HG03354 (cell line): ENCODE measurements at regions not wholly inside any gene's neighbourhood (a gene's known extent, or its start where the extent isn't known, plus 50 kb on each side); places are given as distances from the start of the nearest gene placed in this dataset.

Experiments used
- ATAC-seq: cut with Tn5 transposase; IDR thresholded peaks from one replicate; pipeline ENCODE4 v1.9.1; 2021; ENCODE audit warnings: mild to moderate bottlenecking; ENCODE audit not compliant: unreplicated experiment, poor library complexity, severe bottlenecking

DNA sequence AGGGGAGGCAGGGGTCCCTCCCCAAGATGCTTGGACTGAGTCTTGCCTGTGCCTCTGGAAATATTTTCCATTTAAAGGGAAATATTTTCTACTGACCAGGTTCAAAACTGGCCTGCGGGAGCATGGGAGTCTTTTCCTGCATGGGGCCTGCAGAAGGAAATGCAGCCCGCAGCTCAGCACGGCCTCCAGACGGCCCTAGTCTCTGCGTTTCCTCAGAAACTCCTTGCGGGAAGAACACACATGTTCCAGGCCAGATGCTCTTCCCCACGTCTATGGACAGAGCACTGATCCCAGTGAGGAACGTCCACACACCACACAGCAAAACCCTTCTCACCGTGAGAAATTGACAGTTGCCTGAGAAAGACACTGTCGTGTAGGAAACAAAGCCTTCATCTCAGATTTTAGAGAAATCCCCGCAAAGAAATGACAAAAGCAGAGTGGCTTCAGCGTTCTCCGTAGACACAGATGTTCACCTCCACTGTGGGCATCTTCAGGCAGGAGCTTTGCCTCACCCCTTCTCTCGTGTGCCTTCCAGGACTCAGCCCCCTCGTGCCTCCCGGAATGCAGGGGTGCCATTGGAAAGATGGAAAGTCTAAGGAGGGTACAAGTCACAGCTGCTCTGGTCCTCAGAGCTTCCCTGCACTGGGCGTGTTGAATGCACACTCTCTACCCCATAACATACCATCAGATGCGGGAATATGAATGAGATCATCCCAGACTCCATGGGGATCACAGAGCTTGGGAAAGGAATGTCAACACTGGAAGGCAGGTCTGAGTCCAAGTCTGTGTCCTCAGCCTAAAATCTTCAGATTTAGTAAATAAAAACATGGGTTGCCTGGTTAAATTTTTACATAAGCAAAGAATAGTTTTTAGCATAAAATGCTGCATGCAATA is 438.7 kb upstream of the SALL3 start:
- ATAC-seq = no peak

GRCh38 chr18:78542204-78542603 is 437.4 kb upstream of the SALL3 start:
- ATAC-seq = no peak

DNA sequence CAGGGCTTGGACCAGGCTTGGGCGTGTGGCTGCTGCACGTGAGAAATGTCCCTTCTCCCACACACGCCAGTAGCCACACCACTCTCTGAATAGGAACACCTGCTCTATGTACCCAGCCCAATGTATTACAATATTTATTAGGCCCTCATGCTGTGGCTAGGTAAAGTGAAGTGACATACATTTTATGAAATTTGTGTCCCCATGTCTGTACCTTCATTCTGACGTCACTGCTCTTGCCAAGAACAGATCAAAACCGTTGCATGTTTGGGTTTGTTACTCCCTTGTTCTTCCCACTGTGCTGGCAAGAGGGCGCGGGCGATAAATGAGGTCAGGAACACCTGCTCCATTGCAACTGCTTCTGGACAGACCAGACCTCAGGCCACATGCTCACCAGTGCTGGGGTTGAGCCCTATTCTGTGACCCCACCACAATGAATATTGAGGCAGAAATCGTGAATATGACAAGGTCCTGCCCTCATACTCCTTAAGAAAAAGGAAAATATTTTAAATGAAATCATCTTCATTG is 436.4 kb upstream of the SALL3 start:
- no peak for ATAC-seq

DNA sequence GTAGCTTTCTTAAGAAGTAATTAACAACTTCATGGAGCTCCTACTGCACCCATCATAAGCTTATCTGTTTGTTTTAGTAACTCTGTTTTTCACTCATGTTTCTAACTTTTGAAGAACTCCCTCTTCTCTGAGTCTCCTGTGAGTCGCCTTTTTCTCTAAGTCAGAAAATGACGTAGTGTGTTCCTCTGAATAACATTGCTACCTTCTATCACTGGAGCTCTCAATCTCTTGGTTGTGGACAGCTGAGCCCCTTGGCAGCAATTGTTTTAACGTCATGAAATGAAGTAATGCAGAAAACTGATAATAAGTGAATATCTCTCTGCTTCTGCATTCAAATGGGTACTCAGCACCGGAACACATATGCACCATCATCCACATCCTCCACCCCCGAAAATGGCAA is 433.3 kb upstream of the SALL3 start:
- no peak for ATAC-seq

DNA sequence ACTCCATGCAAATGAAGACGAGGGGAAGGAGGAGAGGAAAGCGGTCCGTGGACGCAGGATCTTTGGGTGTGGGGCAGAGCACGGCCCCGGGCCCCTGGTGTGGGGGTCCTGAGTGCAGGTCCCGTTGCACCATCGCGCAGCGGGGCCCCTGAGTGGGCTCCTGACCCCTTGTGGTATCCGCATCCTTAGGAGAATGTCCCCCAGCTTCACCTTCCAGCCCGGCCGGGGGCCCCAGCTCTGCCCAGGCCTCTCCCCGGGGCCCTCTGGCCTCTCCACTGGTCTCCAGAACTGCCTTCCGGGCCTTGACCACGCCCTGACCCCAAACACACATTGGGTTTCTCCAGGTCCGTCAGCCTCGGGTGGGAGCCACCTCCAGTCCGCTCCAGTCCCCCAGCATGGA is 431.8 kb upstream of the SALL3 start:
- ATAC-seq = no peak

DNA sequence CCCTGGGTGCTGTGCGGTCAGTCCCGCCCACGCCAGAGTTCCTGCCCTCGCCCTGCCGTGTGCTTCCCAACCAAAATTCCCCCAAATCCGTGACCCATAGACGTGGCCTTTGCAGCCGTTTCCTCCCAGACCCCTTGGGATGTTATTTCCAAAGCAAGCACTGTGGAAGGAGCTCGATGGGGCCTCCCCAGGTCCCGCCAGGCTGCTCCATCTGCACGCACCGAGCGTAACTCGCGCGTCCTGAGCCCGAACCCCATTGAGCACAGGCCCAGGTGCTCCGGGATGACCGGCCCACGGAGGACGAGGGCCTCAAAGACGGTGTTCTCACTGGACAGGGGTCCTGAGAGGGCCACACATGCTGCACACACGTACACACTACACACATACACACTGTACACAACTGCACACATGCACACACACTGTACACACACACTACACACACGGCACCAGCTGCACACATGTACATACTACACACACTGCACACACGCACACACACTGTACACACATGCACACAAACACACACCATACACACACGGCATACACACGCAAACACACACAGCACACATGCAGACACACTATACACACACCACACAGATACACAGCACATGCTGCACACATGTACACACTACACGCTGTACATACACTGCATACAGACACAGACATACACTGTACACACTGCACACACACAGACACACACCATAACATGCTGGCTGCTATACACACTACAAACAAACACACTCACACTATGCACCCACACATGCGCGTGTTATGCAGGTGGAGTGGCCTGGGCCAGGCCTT is 431.2 kb upstream of the SALL3 start:
- ATAC-seq = no peak

GRCh38 chr18:78549971-78550370 is 429.6 kb upstream of the SALL3 start:
- no peak for ATAC-seq

- ATAC-seq = no peak
These were observed 424.5 kb upstream of the SALL3 start for GRCh38 chr18:78554944-78555608.

- ATAC-seq = no peak
These were observed 422.2 kb upstream of the SALL3 start for GRCh38 chr18:78557371-78557770.

DNA sequence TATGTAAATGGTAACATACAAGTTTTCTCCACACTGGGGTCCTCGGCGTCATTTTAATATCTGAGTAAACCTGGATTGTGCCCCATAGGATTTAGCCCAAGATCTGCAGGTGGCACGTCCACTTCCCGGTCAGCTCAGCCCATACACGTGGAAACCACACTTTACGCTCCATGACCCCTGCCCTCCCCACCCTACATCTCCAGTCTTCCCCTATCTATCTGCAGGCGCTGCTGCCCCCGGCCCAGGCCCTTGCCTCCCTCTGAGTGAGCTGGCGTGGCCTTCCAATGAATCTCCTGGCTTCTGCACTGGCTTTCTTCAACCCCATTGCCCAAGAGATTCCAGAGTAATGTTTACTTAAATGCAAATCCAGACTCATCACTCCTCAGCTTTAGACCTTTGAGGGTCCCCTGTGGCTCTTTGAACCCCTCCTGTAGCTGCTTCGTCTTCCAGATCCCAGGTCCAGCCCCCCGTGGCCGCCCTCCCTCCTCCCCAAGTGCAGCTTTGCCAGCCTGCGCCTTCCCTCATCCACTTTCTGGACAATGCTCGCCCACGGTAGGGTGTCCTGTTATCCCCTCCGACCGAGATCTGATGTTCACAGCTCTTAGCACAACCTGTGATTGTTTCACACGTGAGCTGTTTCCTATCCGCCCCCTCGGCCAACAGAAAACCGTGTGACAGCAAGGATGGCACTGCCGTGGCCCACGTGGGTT is 421.4 kb upstream of the SALL3 start:
- ATAC-seq = no peak

GRCh38 chr18:78558948-78559347 is 420.7 kb upstream of the SALL3 start:
- ATAC-seq = no peak

DNA sequence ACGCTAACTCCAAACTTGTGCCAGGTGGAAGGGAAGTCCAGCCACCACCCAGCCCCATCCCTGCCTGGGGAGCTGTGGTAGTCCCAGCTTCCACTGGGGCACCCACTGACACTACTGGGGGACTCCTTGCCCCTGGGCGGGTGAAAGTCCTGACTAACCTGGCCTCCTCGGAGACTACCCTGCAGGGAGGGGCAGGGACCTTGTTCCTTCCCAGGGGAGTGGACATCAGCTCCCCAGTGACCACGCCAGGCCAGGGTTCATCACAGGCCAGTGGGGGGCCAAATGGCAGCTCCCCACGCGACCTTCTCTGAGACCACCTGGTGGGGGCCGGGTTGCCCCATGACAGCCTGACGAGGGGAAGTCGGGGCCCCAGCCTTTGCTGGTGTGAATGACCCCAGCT is 420.0 kb upstream of the SALL3 start:
- ATAC-seq = no peak

DNA sequence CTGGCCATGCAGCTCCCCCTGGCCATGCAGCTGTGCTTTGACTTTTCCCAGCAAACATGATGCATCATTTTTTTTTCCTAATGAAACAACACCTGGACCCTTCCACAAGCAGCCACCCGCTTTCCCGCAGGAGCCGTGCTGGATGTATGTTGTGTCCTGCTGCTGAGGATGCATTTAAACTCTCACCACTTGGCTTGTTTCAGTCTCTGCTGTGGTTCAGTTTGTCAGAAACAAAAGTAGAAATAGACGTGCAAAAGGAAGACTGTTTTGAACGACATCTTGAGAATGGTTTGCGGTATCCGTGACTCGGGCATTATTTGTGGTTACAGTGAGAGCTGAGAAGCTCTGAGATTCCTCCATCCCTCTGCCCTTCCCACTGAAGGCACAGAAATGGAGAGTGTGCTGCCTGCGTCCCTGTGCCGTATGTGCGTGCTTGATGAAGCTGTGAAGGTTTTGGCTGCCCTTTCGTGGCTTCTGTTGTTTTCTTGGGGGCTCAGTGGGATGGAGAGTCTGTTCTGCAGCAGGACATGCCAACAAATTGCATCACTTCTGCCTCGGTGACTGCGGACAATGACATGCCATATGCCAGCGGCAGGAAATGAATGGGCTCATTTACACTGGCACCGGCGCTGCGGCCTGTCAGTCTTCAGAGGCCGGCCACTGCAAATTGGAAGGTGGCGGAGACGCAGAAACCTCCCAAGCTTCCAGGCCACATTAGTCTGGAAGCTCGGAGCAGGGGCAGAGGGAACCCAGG is 417.7 kb upstream of the SALL3 start:
- ATAC-seq = no peak

GRCh38 chr18:78562531-78562961 is 417.1 kb upstream of the SALL3 start:
- ATAC-seq = no peak

DNA sequence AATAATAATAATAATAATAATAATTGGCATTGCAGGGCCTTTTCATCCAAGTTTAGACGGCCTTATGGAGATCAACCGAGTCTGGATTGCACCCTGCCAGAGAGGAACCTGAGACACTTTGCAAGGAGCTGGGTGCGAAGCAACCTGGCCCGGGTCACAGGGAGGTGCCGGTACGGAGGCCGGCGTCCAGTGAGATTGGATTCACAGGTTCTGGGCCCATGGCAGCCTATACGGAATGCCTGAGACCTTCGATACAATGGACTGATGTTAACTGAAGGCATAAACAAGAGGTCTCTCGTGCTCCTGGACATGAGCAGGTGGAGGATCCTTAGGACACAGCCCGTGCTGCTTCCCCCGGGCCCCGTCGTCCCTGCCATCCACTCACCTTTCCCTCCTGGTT is 416.5 kb upstream of the SALL3 start:
- no peak for ATAC-seq

DNA sequence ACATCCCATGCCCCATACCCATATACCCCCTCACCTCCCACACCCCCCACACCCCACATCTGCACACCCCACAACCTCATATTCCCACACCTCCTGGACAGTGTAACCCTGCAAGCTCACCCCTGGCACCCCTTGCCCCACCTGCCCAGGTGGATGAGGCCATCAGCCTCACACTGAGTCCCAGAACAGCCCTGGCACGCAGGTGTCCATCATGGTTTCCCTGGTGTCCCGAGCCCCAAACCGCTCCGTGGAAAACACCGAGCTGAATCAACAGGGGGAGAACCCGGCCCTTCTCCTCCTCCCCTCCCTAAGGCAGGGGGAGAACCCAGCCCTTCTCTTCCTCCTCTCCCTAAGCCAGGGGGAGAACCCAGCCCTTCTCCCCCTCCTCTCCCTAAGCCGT is 415.6 kb upstream of the SALL3 start:
- no peak for ATAC-seq

GRCh38 chr18:78564518-78564917 is 415.1 kb upstream of the SALL3 start:
- ATAC-seq = no peak

- ATAC-seq = no peak
These were observed 414.4 kb upstream of the SALL3 start for GRCh38 chr18:78565240-78565639.

DNA sequence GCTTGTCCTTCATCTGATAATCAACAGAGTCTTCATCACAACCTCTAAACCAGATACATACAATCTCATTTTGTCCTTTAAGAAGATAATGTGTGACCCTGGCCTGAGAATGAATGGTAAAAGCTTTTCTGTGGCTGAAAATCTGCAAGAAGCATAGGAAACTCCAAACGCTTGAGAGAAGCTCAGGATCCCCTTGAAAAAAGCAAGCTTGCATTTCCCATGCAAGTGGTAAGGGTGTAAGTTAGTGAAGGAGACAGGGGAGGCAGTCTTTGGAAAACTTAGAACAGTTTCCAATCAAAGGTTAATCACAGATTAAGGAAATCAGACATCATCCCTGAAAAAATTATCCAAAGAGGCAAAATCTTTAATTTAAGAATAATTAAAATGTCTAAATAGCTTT is 413.6 kb upstream of the SALL3 start:
- no peak for ATAC-seq
